PC-3 (cell line): ENCODE measurements at regions not wholly inside any gene's neighbourhood (a gene's known extent, or its start where the extent isn't known, plus 50 kb on each side); places are given as distances from the start of the nearest gene placed in this dataset.

Source experiments
- ATAC-seq: fragments of 200-7000 bp; cut with Tn5 transposase; 2 replicates; pipeline ENCODE4 v1.9.1; 2020; ENCODE audit warnings: mild to moderate bottlenecking, moderate library complexity
- BruUV-seq: library from RNA; stranded (reverse); fragments of 400-500 nt; replicated peaks from 2 replicates; lab custom pipeline; 2021; lab: Mats Ljungman, UMichigan
- CTCF ChIA-PET: fragments of 300-600 bp; sonication (Branson Sonifier 250); formaldehyde crosslinking; loops from one replicate; lab custom pipeline; 2022; ENCODE audit warnings: antibody characterized with exemption; lab: Charles Lee
- POLR2A ChIA-PET: fragments of 300-600 bp; sonication (Branson Sonifier 250); formaldehyde crosslinking; loops from one replicate; lab custom pipeline; 2022; ENCODE audit warnings: antibody characterized with exemption; ENCODE audit not compliant: unreplicated experiment; lab: Charles Lee
- DNase-seq: peaks from one replicate; pipeline ENCODE4 v3.0.0-alpha.2; 2015
- H2AFZ ChIP-seq: fragments of 300-600 bp; sonication (generic); 2 replicates; pipeline ENCODE4 v1.6.0; 2016; ENCODE audit warnings: antibody characterized with exemption, low read length
- H3F3A ChIP-seq: fragments of 300-600 bp; sonication (generic); one replicate; pipeline ENCODE4 v1.6.0; 2017; ENCODE audit warnings: antibody characterized with exemption, low read length, control low read depth, mild to moderate bottlenecking; ENCODE audit not compliant: unreplicated experiment
- H3K27ac ChIP-seq: fragments of 300-600 bp; sonication (generic); 2 replicates; pipeline ENCODE4 v1.5.1; 2016; ENCODE audit warnings: mild to moderate bottlenecking, low read length
- H3K27me3 ChIP-seq: fragments of 300-600 bp; sonication (generic); 2 replicates; pipeline ENCODE4 v1.6.1; 2016; ENCODE audit warnings: low read length, mixed read lengths
- H3K36me3 ChIP-seq: fragments of 300-600 bp; sonication (generic); 2 replicates; pipeline ENCODE4 v1.6.1; 2016; ENCODE audit warnings: low read depth, mixed run types, low read length, mixed read lengths
- H3K4me1 ChIP-seq: fragments of 300-600 bp; sonication (generic); 2 replicates; pipeline ENCODE4 v1.5.1; 2016; ENCODE audit warnings: low read length; ENCODE audit not compliant: insufficient read depth
- H3K4me2 ChIP-seq: fragments of 300-600 bp; sonication (generic); 2 replicates; pipeline ENCODE4 v1.6.0; 2016; ENCODE audit warnings: low read length
- H3K4me3 ChIP-seq: fragments of 300-600 bp; sonication (generic); 2 replicates; pipeline ENCODE4 v1.5.1; 2016; ENCODE audit warnings: mild to moderate bottlenecking, low read length, mixed read lengths
- H3K79me2 ChIP-seq: fragments of 300-600 bp; sonication (generic); 2 replicates; pipeline ENCODE4 v1.6.1; 2017; ENCODE audit warnings: low read length, mixed read lengths
- H3K9ac ChIP-seq: fragments of 300-600 bp; sonication (generic); 2 replicates; pipeline ENCODE4 v1.6.0; 2016; ENCODE audit warnings: mild to moderate bottlenecking, low read length
- H3K9me2 ChIP-seq: fragments of 300-600 bp; sonication (generic); replicated peaks from 2 replicates; pipeline ENCODE4 v1.6.1; 2016; ENCODE audit warnings: mixed run types, low read length, mixed read lengths
- H3K9me3 ChIP-seq: fragments of 300-600 bp; sonication (generic); 2 replicates; pipeline ENCODE4 v1.6.1; 2016; ENCODE audit warnings: low read length, mixed read lengths
- H4K20me1 ChIP-seq: fragments of 300-600 bp; sonication (generic); 2 replicates; pipeline ENCODE4 v1.6.1; 2016; ENCODE audit warnings: low read length, mixed read lengths
- CTCF ChIP-seq: fragments of 300-600 bp; sonication (generic); conservative IDR thresholded peaks from 2 replicates; pipeline ENCODE4 v1.5.1; 2017; ENCODE audit warnings: antibody characterized with exemption, low read depth, mild to moderate bottlenecking, low read length
- EZH2 ChIP-seq: fragments of 300-600 bp; sonication (generic); IDR thresholded peaks from one replicate; pipeline ENCODE4 v1.6.1; 2017; ENCODE audit warnings: antibody characterized with exemption, mild to moderate bottlenecking, low read length; ENCODE audit not compliant: unreplicated experiment
- EZH2phosphoT487 ChIP-seq: fragments of 300-600 bp; sonication (generic); IDR thresholded peaks from 2 replicates; pipeline ENCODE4 v1.6.1; 2018; ENCODE audit warnings: mild to moderate bottlenecking, antibody characterized with exemption, low read length, borderline replicate concordance
- intact Hi-C: fragments of 100-400 bp; cut with micrococcal nuclease; formaldehyde crosslinking; loops from 2 replicates; pipeline ENCODE4 v1.9.0; 2023

GRCh38 chr5:12358371-12359090 is 454.3 kb upstream of the CTNND2 start:
- Histone ChIP-seq H2AFZ (no peak overlapping the region), H3K9ac (no peak overlapping the region), H3F3A (no peaks in the 10 kb centered on the region), H4K20me1 (no peaks in the 10 kb centered on the region), H3K36me3 (no peaks in the 10 kb centered on the region), H3K4me3 (no peak overlapping the region), H3K4me2 (no peak overlapping the region), H3K4me1 (peaks cover 15% of the 10 kb centered on the region; the same call in 1 of the 2 replicates), H3K27me3 (no peaks in the 10 kb centered on the region), H3K27ac (no peak overlapping the region), H3K79me2 (no peaks in the 10 kb centered on the region), H3K9me2 (no peaks in the 10 kb centered on the region), H3K9me3 (no peaks in the 10 kb centered on the region)
- ChIA-PET POLR2A (no interaction called here), CTCF (no interaction called here)
- BruUV-seq: no TSS peak
- no peak; the same call in 1 of the 2 replicates for ATAC-seq
- intact Hi-C loops: no loop called here
- TF ChIP-seq EZH2 (no peak), EZH2phosphoT487 (no peak), CTCF (no peak)
- peak; percentile 12 for DNase-seq

GRCh38 chr5:12357626-12358025 is 453.4 kb upstream of the CTNND2 start:
- no TSS peak for BruUV-seq
- Histone ChIP-seq H3K36me3 (no peaks in the 10 kb centered on the region), H3K9me2 (no peaks in the 10 kb centered on the region), H3F3A (no peaks in the 10 kb centered on the region), H3K79me2 (no peaks in the 10 kb centered on the region), H3K4me3 (no peak overlapping the region), H3K27ac (no peak overlapping the region), H3K4me1 (peaks cover 15% of the 10 kb centered on the region; the same call in 1 of the 2 replicates), H4K20me1 (no peaks in the 10 kb centered on the region), H3K27me3 (no peaks in the 10 kb centered on the region), H3K9me3 (no peaks in the 10 kb centered on the region), H3K4me2 (no peak overlapping the region), H2AFZ (no peak overlapping the region), H3K9ac (no peak overlapping the region)
- intact Hi-C loops: no loop called here
- DNase-seq (no peak), ATAC-seq (no peak)
- TF ChIP-seq EZH2phosphoT487 (no peak), EZH2 (no peak), CTCF (no peak)
- CTCF ChIA-PET: no interaction called here
- POLR2A ChIA-PET: no interaction called here

- TF ChIP-seq EZH2 (no peak), CTCF (no peak), EZH2phosphoT487 (no peak)
- DNase-seq: no peak
- no peaks in the 10 kb centered on the region for H3K9me2 ChIP-seq
- no peak for ATAC-seq
- POLR2A ChIA-PET: no interaction called here
- H3K4me3 ChIP-seq: no peak overlapping the region
- no peaks in the 10 kb centered on the region for H3K79me2 ChIP-seq
- no peak overlapping the region for H2AFZ ChIP-seq
- no peaks in the 10 kb centered on the region for H3K9me3 ChIP-seq
- intact Hi-C loops: no loop called here
- H3K4me1 ChIP-seq: peaks cover 12% of the 10 kb centered on the region; the same call in 1 of the 2 replicates
- H4K20me1 ChIP-seq: no peaks in the 10 kb centered on the region
- no peak overlapping the region for H3K4me2 ChIP-seq
- no peaks in the 10 kb centered on the region for H3K27me3 ChIP-seq
- no peak overlapping the region for H3K27ac ChIP-seq
- no peaks in the 10 kb centered on the region for H3F3A ChIP-seq
- no peak overlapping the region for H3K9ac ChIP-seq
- BruUV-seq: no TSS peak
- CTCF ChIA-PET: no interaction called here
- H3K36me3 ChIP-seq: no peaks in the 10 kb centered on the region
Measured at GRCh38 chr5:12354686-12355085, 450.4 kb upstream of the CTNND2 start.
